HCT116 (cell line): ENCODE measurements at regions not wholly inside any gene's neighbourhood (a gene's known extent, or its start where the extent isn't known, plus 50 kb on each side); places are given as distances from the start of the nearest gene placed in this dataset.
A peak's percentile ranks its signal among the peaks of the same experiment; 100 is the strongest.

Experiments
- ATAC-seq: fragments of 200-7000 bp; cut with Tn5 transposase; 2 replicates; pipeline ENCODE4 v1.9.1; 2020; ENCODE audit warnings: mild to moderate bottlenecking, moderate library complexity
- BruUV-seq: library from RNA; stranded (reverse); fragments of 400-500 nt; replicated peaks from 2 replicates; lab custom pipeline; 2021; lab: Mats Ljungman, UMichigan
- CTCF ChIA-PET: fragments of 300-600 bp; sonication (Branson Sonifier 250); formaldehyde crosslinking; loops from one replicate; lab custom pipeline; 2021; ENCODE audit warnings: antibody characterized with exemption; lab: Charles Lee
- POLR2A ChIA-PET: fragments of 300-600, 350-600 bp; sonication (Branson Sonifier 250); formaldehyde crosslinking; loops from one replicate; lab custom pipeline; 2021; ENCODE audit warnings: antibody characterized with exemption; lab: Charles Lee
- RAD21 ChIA-PET, 2 experiments: fragments of 300-600 bp; sonication (Branson Sonifier 250); formaldehyde crosslinking; loops; one replicate each; lab custom pipeline; 2023; ENCODE audit warnings: low total read pairs in 2 of 2; ENCODE audit not compliant: uncharacterized antibody in 2 of 2, unreplicated experiment in 2 of 2, low non-redundant PET in 1 of 2; lab: Charles Lee
- DNase-seq: peaks from one replicate; pipeline ENCODE4 v3.0.0-alpha.2; 2010; ENCODE audit warnings: low read depth, low spot score
- H2AFZ ChIP-seq: fragments of 200-600 bp; shearing (Covaris generic), sonication (generic); 2 replicates; pipeline ENCODE4 v1.6.1; 2017; ENCODE audit warnings: low read depth, mixed run types, mixed read lengths, antibody characterized with exemption, low read length; ENCODE audit not compliant: poor library complexity, severe bottlenecking
- H3K27ac ChIP-seq: 2 replicates; pipeline ENCODE4 v1.5.1; 2012; ENCODE audit warnings: low read depth, low read length
- H3K27me3 ChIP-seq: fragments of 200-600 bp; sonication (generic); 2 replicates; pipeline ENCODE4 v1.6.1; 2016; ENCODE audit warnings: mixed run types, low read length, mixed read lengths; ENCODE audit not compliant: insufficient read depth
- H3K36me3 ChIP-seq, 2 experiments: fragments of 200-500 bp in 1 of 2; fragments of 200-600 bp in 1 of 2; sonication (Bioruptor generic) in 1 of 2; sonication (generic) in 1 of 2; 2 replicates each; pipeline versions ENCODE4 v1.5.1 to v1.6.1; 2014 to 2016; ENCODE audit warnings: low read length in 2 of 2, inconsistent platforms in 1 of 2, mixed read lengths in 1 of 2, mixed run types in 1 of 2; ENCODE audit not compliant: insufficient read depth in 2 of 2, control insufficient read depth in 1 of 2
- H3K4me1 ChIP-seq, 2 experiments: fragments of 200-600 bp in 1 of 2; sonication (generic) in 1 of 2; 2 replicates each; pipeline versions ENCODE4 v1.5.1 to v1.6.1; 2012 to 2017; ENCODE audit warnings: low read length in 2 of 2, inconsistent platforms in 1 of 2, mild to moderate bottlenecking in 1 of 2, mixed read lengths in 1 of 2, mixed run types in 1 of 2, moderate library complexity in 1 of 2; ENCODE audit not compliant: insufficient read depth in 2 of 2, control insufficient read depth in 1 of 2
- H3K4me2 ChIP-seq: fragments of 200-600 bp; sonication (generic); 2 replicates; pipeline ENCODE4 v1.6.1; 2017; ENCODE audit warnings: mixed run types, low read length, mixed read lengths
- H3K4me3 ChIP-seq, 2 experiments: fragments of 200-600 bp in 1 of 2; sonication (generic) in 1 of 2; replicated peaks in 1 of 2; 2 replicates each; pipeline ENCODE4 v1.5.1; 2011 to 2016; ENCODE audit warnings: low read length in 2 of 2, control low read depth in 1 of 2, low read depth in 1 of 2, mild to moderate bottlenecking in 1 of 2, mixed read lengths in 1 of 2, mixed run types in 1 of 2
- H3K79me2 ChIP-seq: fragments of 200-600 bp; sonication (generic); 2 replicates; pipeline ENCODE4 v1.6.1; 2017; ENCODE audit warnings: mild to moderate bottlenecking, mixed run types, low read length, moderate library complexity, mixed read lengths; ENCODE audit not compliant: insufficient read depth
- H3K9ac ChIP-seq: fragments of 200-600 bp; sonication (generic); 2 replicates; pipeline ENCODE4 v1.6.1; 2016; ENCODE audit warnings: low read length, mixed read lengths
- H3K9me2 ChIP-seq: fragments of 200-600 bp; sonication (generic), shearing (Covaris generic); 2 replicates; pipeline ENCODE4 v1.6.1; 2017; ENCODE audit warnings: mixed run types, mild to moderate bottlenecking, moderate library complexity; ENCODE audit not compliant: insufficient read depth
- H3K9me3 ChIP-seq, 2 experiments: fragments of 200-500 bp in 1 of 2; fragments of 200-600 bp in 1 of 2; sonication (Bioruptor generic) in 1 of 2; sonication (generic) in 1 of 2; 2 replicates each; pipeline ENCODE4 v1.6.1; 2014 to 2017; ENCODE audit warnings: low read length in 2 of 2, mixed read lengths in 2 of 2, inconsistent platforms in 1 of 2, low read depth in 1 of 2, mild to moderate bottlenecking in 1 of 2, mixed run types in 1 of 2, moderate library complexity in 1 of 2; ENCODE audit not compliant: control insufficient read depth in 1 of 2, insufficient read depth in 1 of 2
- H4K20me1 ChIP-seq: fragments of 200-600 bp; sonication (generic), shearing (Covaris generic); 2 replicates; pipeline ENCODE4 v1.6.1; 2017; ENCODE audit warnings: mixed run types, mild to moderate bottlenecking, moderate library complexity; ENCODE audit not compliant: insufficient read depth
- CEBPB ChIP-seq: IDR thresholded peaks from 2 replicates; pipeline ENCODE4 v1.6.1; 2012; ENCODE audit warnings: low read depth
- CTCF ChIP-seq, 3 experiments: fragments of 200-600 bp in 1 of 3; sonication (generic) in 1 of 3; IDR thresholded peaks in 2 of 3; conservative IDR thresholded peaks in 1 of 3; 2 replicates each; pipeline ENCODE4 v1.5.1; 2012 to 2017; ENCODE audit warnings: low read depth in 2 of 3, low read length in 2 of 3, antibody characterized with exemption in 1 of 3, borderline replicate concordance in 1 of 3, control low read depth in 1 of 3, mild to moderate bottlenecking in 1 of 3, mixed read lengths in 1 of 3, mixed run types in 1 of 3, moderate library complexity in 1 of 3; ENCODE audit not compliant: insufficient read depth in 1 of 3
- ELF1 ChIP-seq: IDR thresholded peaks from 2 replicates; pipeline ENCODE4 v1.6.1; 2012; ENCODE audit warnings: low read depth, borderline replicate concordance
- SIN3A ChIP-seq: IDR thresholded peaks from 2 replicates; pipeline ENCODE4 v1.6.1; 2012; ENCODE audit warnings: low read depth
- SP1 ChIP-seq: IDR thresholded peaks from 2 replicates; pipeline ENCODE4 v1.6.1; 2012; ENCODE audit warnings: low read depth
- TCF7L2 ChIP-seq: IDR thresholded peaks from 2 replicates; pipeline ENCODE4 v1.7.0; 2011; ENCODE audit warnings: borderline replicate concordance, inconsistent platforms; ENCODE audit not compliant: insufficient read depth, insufficient read length; ENCODE audit errors: extremely low read depth
- YY1 ChIP-seq: IDR thresholded peaks from 2 replicates; pipeline ENCODE4 v1.6.1; 2011; ENCODE audit warnings: low read length, low read depth, moderate library complexity, mild to moderate bottlenecking; ENCODE audit not compliant: insufficient replicate concordance; ENCODE audit errors: extremely low read depth
- ZBTB33 ChIP-seq: IDR thresholded peaks from 2 replicates; pipeline ENCODE4 v1.6.1; 2011; ENCODE audit warnings: mild to moderate bottlenecking, low read length, moderate library complexity; ENCODE audit not compliant: insufficient replicate concordance; ENCODE audit errors: extremely low read depth
- ZNF274 ChIP-seq: fragments of 200-500 bp; sonication (Bioruptor generic); IDR thresholded peaks from 2 replicates; pipeline ENCODE4 v1.6.1; 2014; ENCODE audit warnings: mild to moderate bottlenecking, low read depth, low read length, inconsistent platforms
- intact Hi-C: fragments of 100-400 bp; cut with micrococcal nuclease; formaldehyde crosslinking; loops from 2 replicates; pipeline ENCODE4 v1.10.0; 2022

GRCh38 chr2:198441246-198441645, 636.9 kb downstream of the PLCL1 start (continued):
- no peak for TF ChIP-seq CEBPB
- TF ChIP-seq ZBTB33, result no peak

GRCh38 chr2:198440833-198441232, 636.4 kb downstream of the PLCL1 start:
- peaks cover 0 to 6% of the 10 kb centered on the region in 2 experiments; a peak in 1 of 4 replicates for H3K4me1 ChIP-seq
- H3K27ac ChIP-seq, result no peak overlapping the region
- no peaks in the 10 kb centered on the region for H3K9me3 ChIP-seq
- H2AFZ ChIP-seq, result no peak overlapping the region
- no peaks in the 10 kb centered on the region for H3K36me3 ChIP-seq
- no peaks in the 10 kb centered on the region for H3K79me2 ChIP-seq
- 0 out of 2 replicates have a peak, but pooled peaks have one; percentile 11 for ATAC-seq
- intact Hi-C loops, result no loop called here
- no peaks in the 10 kb centered on the region for H4K20me1 ChIP-seq
- no peak overlapping the region for H3K4me2 ChIP-seq
- BruUV-seq, result no TSS peak
- peaks cover 4% of the 10 kb centered on the region; the same call in 1 of the 2 replicates for H3K27me3 ChIP-seq
- CTCF ChIA-PET, result interaction anchor here (1.0 kb wide), 1 partner anchor 217 kb away, joined by 3 read pairs; no protein-coding TSS in a partner anchor
- RAD21 ChIA-PET, result no interaction called here
- no peak overlapping the region for H3K9ac ChIP-seq
- no peaks in the 10 kb centered on the region for H3K9me2 ChIP-seq
- TF ChIP-seq YY1 (no peak), ELF1 (no peak), ZNF274 (no peak), SP1 (no peak), TCF7L2 (no peak), SIN3A (no peak), CTCF (IDR thresholded peaks at IDR 0.05 in 2 of 3, conservative IDR thresholded peaks at IDR 0.05 in 1 of 3; ENCODE audit: borderline replicate concordance in 1 of 3, insufficient read depth in 1 of 3, low read depth in 2 of 3, low read length in 2 of 3) (no peak)
- TF ChIP-seq, all 23 proteins: peak for 0
- POLR2A ChIA-PET, result no interaction called here
- DNase-seq, result no peak
- no peak overlapping the region for H3K4me3 ChIP-seq
